Body of pancreas (tissue), 4 donors: ENCODE measurements at regions not wholly inside any gene's neighbourhood (a gene's known extent, or its start where the extent isn't known, plus 50 kb on each side); places are given as distances from the start of the nearest gene placed in this dataset.

ENCODE experiments used
- ATAC-seq: fragments of 150-250 bp; one replicate; pipeline ENCODE4 v1.9.1; 2016
- DNase-seq, 4 donors: peaks; one replicate each; pipeline ENCODE4 v3.0.0-alpha.2; 2019
- H3K27ac ChIP-seq, 4 donors: fragments of 200-600 bp; sonication (generic); 1 replicate in 3 of 4; 2 replicates in 1 of 4; pipeline versions ENCODE4 v1.5.1 to v1.6.1; 2016 to 2019; ENCODE audit warnings: mild to moderate bottlenecking in 1 of 4, mixed read lengths in 1 of 4, moderate library complexity in 1 of 4
- H3K27me3 ChIP-seq, 2 donors: fragments of 200-600 bp; sonication (generic); one replicate each; pipeline ENCODE4 v1.6.0; 2016; ENCODE audit warnings: mild to moderate bottlenecking in 1 of 2
- H3K36me3 ChIP-seq, 2 donors: fragments of 200-600 bp; sonication (generic); replicated peaks in 1 of 2; 2 replicates each; pipeline ENCODE4 v1.5.1; 2016; ENCODE audit warnings: low read depth in 2 of 2; ENCODE audit not compliant: insufficient read depth in 1 of 2
- H3K4me1 ChIP-seq: fragments of 200-600 bp; sonication (generic); one replicate; pipeline ENCODE4 v1.6.0; 2016
- H3K4me3 ChIP-seq, 2 donors: fragments of 200-600 bp; sonication (generic); 1 replicate in 1 of 2; 2 replicates in 1 of 2; pipeline ENCODE4 v1.5.1; 2016 to 2019
- H3K9me3 ChIP-seq, 3 donors: fragments of 200-600 bp; sonication (generic); 1 replicate in 2 of 3; 2 replicates in 1 of 3; pipeline ENCODE4 v1.5.1; 2016
- POLR2A ChIP-seq, 3 donors: fragments of 450-650 bp; IDR thresholded peaks; one replicate each; pipeline ENCODE4 v1.6.1; 2016; ENCODE audit warnings: antibody characterized with exemption in 3 of 3, mild to moderate bottlenecking in 2 of 3
- WGBS, 2 donors: methylation state at CpG; one replicate each; pipeline ENCODE4 v1.1.5; 2017; 5-methylcytosine and 5-hydroxymethylcytosine counted together
- intact Hi-C: fragments of 100-400 bp; cut with DNase I; formaldehyde crosslinking; loops from one replicate; pipeline ENCODE4 v1.15.1; 2023
- TF ChIP-seq, protein P1 (sequence below), 7 experiments: fragments of 450-650 bp in 4 of 7; fragments of 200-600 bp in 3 of 7; sonication (generic) in 3 of 7; IDR thresholded peaks; one replicate each; pipeline ENCODE4 v1.5.1; 2016 to 2019; ENCODE audit warnings: antibody characterized with exemption in 7 of 7

GRCh38 chr12:41856228-41856627 is 288.4 kb downstream of the GXYLT1 start:
- no peak for ATAC-seq
- Histone ChIP-seq H3K9me3 (no peaks in the 10 kb centered on the region), H3K4me1 (no peaks in the 10 kb centered on the region), H3K4me3 (no peak overlapping the region), H3K36me3 (no peaks in the 10 kb centered on the region), H3K27me3 (no peaks in the 10 kb centered on the region), H3K27ac (no peak overlapping the region)
- intact Hi-C loops = no loop called here
- WGBS, 2 donors = 40 to 57% methylated on average over 3 of the region's 3 CpGs
- TF ChIP-seq POLR2A (IDR thresholded peaks at IDR 0.05) = no peak
- TF ChIP-seq, protein P1, sequence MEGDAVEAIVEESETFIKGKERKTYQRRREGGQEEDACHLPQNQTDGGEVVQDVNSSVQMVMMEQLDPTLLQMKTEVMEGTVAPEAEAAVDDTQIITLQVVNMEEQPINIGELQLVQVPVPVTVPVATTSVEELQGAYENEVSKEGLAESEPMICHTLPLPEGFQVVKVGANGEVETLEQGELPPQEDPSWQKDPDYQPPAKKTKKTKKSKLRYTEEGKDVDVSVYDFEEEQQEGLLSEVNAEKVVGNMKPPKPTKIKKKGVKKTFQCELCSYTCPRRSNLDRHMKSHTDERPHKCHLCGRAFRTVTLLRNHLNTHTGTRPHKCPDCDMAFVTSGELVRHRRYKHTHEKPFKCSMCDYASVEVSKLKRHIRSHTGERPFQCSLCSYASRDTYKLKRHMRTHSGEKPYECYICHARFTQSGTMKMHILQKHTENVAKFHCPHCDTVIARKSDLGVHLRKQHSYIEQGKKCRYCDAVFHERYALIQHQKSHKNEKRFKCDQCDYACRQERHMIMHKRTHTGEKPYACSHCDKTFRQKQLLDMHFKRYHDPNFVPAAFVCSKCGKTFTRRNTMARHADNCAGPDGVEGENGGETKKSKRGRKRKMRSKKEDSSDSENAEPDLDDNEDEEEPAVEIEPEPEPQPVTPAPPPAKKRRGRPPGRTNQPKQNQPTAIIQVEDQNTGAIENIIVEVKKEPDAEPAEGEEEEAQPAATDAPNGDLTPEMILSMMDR (IDR thresholded peaks at IDR 0.05) = no peak
- DNase-seq = no peak

DNA sequence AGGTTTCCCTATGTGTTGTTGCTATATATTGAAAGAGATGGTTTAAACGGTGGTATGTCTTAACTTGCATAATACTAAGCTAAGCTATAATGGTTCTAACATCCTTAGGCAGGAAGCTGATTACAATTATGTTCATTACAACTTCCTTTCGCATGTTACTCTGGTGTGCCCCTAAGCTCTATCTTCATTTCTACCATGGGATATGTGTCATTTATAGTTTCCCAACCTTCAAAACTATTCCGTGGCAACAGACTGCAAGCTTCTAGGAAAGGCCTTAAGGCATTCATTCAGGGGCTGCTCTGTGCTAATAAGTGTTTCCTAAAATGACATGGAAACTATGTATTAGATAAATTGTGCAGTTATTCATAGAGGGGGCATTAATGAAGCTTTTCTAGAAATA is 294.6 kb downstream of the GXYLT1 start:
- Histone ChIP-seq H3K27ac (no peak overlapping the region), H3K9me3 (no peaks in the 10 kb centered on the region), H3K27me3 (no peaks in the 10 kb centered on the region), H3K4me3 (no peak overlapping the region), H3K36me3 (no peaks in the 10 kb centered on the region), H3K4me1 (no peaks in the 10 kb centered on the region)
- DNase-seq (no peak), ATAC-seq (no peak)
- intact Hi-C loops = no loop called here
- no peak for TF ChIP-seq POLR2A (IDR thresholded peaks at IDR 0.05)
- TF ChIP-seq, protein P1 (IDR thresholded peaks at IDR 0.05) = no peak
- 52 to 60% methylated on average over 3 of the region's 3 CpGs for WGBS, 2 donors

DNA sequence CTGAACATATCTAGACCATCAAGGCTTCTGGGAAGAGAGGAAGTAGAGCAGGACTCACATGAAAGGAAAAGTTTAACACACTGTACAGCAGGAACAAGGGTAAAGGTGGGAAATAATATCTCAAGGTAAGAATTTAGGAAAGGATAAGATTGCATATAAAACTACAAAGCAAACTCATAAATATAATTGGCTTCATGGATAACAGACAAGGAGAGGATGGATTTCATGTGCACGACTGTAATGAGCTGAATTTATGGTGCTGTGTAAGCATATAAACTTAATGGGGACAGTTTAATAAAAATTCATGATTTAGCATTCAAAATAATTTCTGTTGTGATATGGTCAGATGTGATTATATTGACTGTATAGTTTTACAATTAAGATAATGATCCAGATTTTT is 298.0 kb downstream of the GXYLT1 start:
- H3K27me3 ChIP-seq = no peaks in the 10 kb centered on the region
- 40 to 42% methylated on average over 1 of the region's 1 CpG for WGBS, 2 donors
- ATAC-seq (no peak), DNase-seq (no peak)
- TF ChIP-seq, protein P1 (IDR thresholded peaks at IDR 0.05) = no peak
- no peak for TF ChIP-seq POLR2A (IDR thresholded peaks at IDR 0.05)
- H3K4me3 ChIP-seq = no peak overlapping the region
- H3K9me3 ChIP-seq = no peaks in the 10 kb centered on the region
- no peak overlapping the region for H3K27ac ChIP-seq
- intact Hi-C loops = no loop called here
- no peaks in the 10 kb centered on the region for H3K4me1 ChIP-seq
- H3K36me3 ChIP-seq = no peaks in the 10 kb centered on the region

DNA sequence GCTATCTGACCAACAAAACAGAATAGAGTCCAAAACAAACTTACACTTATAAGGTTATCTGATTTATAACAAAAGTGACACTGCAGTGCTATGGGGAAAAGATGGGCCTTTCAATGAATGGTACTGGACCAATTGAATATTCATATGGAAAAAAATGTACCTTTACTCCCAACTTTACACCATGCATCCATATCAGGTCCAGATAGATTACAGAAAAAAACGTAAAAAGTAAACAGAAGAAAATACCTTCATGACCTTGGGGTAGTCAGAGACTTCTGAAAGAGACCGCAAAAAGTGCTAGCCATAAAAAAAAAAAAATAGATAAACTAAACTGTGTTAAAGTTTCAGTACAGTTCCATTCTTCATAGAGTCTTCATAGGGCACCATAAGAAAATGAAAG is 308.3 kb downstream of the GXYLT1 start:
- H3K4me1 ChIP-seq = no peaks in the 10 kb centered on the region
- no peak for ATAC-seq
- no peaks in the 10 kb centered on the region for H3K36me3 ChIP-seq
- H3K9me3 ChIP-seq = no peaks in the 10 kb centered on the region
- no peak for DNase-seq
- no peaks in the 10 kb centered on the region for H3K27me3 ChIP-seq
- H3K27ac ChIP-seq = no peak overlapping the region
- 31 to 33% methylated on average over 2 of the region's 2 CpGs for WGBS, 2 donors
- no peak for TF ChIP-seq POLR2A (IDR thresholded peaks at IDR 0.05)
- TF ChIP-seq, protein P1 (IDR thresholded peaks at IDR 0.05) = no peak
- H3K4me3 ChIP-seq = no peak overlapping the region
- intact Hi-C loops = no loop called here

DNA sequence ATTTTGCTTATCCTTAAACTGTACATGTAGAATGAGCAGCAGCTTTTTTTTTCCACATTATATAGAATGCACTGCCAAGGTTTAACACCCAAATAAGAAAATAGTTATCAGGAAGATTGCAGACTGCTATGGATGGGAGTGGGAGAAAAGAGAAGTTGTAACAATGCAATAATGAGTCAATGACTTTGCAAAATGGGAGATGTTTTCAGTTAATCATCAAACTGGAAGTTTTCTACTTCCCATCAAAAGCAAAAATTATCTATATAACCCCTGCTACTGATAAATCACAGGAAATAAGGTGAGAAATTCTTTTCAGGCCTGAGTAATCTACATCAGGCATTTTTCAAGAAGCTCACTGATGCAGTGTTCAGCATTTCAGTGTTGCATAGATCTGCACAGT is 309.1 kb downstream of the GXYLT1 start:
- TF ChIP-seq, protein P1 (IDR thresholded peaks at IDR 0.05) = no peak
- no peak for TF ChIP-seq POLR2A (IDR thresholded peaks at IDR 0.05)
- Histone ChIP-seq H3K36me3 (no peaks in the 10 kb centered on the region), H3K4me3 (no peak overlapping the region), H3K27me3 (no peaks in the 10 kb centered on the region), H3K4me1 (no peaks in the 10 kb centered on the region), H3K27ac (no peak overlapping the region), H3K9me3 (no peaks in the 10 kb centered on the region)
- ATAC-seq (no peak), DNase-seq (no peak)
- intact Hi-C loops = no loop called here
